SH-SY5Y (cell line): ENCODE measurements at regions not wholly inside any gene's neighbourhood (a gene's known extent, or its start where the extent isn't known, plus 50 kb on each side); places are given as distances from the start of the nearest gene placed in this dataset.

ENCODE experiments used
- GATA2 ChIP-seq: IDR thresholded peaks from 2 replicates; pipeline ENCODE4 v1.6.1; 2011; ENCODE audit warnings: mild to moderate bottlenecking, low read depth, low read length
- GATA3 ChIP-seq: IDR thresholded peaks from 2 replicates; pipeline ENCODE4 v1.6.1; 2011; ENCODE audit warnings: low read depth, mild to moderate bottlenecking, low read length, moderate library complexity

DNA sequence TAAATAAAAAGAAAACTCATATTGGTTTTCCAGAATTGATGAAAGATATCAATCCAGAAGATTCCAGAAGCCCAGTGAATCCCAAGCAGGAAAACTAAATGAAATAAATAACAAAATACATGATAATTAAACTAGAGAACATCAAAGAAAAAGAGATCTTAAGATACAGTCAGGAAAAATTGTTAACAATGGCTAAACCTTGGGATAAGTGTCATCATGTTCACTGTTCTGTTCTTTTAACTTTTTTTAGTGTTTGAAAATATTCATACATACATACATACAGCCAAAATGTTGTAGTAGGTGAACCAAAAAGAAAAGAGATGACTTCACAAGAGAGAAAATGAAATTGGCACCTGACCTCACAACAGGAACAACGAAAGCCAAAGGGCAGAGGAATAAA is 72.2 kb upstream of the MYCN start:
- no peak for TF ChIP-seq GATA3
- no peak for TF ChIP-seq GATA2
